ENCODE measurements at regions not wholly inside any gene's neighbourhood (a gene's known extent, or its start where the extent isn't known, plus 50 kb on each side); places are given as distances from the start of the nearest gene placed in this dataset.
"Not testable (repeated sequence)": the region's sequence is repeated elsewhere in the genome, so short reads cannot be mapped to it uniquely, and the experiment has no call there.

DNA sequence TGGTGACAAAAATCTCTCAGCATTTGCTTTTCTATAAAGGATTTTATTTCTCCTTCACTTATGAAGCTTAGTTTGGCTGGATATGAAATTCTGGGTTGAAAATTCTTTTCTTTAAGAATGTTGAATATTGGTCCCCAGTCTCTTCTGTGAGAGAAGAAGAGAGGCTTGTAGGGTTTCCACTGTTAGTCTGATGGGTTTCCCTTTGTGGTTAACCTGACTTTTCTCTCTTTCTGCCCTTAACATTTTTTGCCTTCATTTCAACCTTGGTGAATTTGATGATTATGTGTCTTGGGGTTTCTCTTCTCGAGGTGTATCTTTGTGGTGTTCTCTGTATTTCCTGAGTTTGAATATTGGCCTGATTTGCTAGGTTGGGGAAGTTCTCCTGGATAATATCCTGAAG lies 116.9 kb upstream of the ZEB2 start:
- TF ChIP-seq, protein P1, sequence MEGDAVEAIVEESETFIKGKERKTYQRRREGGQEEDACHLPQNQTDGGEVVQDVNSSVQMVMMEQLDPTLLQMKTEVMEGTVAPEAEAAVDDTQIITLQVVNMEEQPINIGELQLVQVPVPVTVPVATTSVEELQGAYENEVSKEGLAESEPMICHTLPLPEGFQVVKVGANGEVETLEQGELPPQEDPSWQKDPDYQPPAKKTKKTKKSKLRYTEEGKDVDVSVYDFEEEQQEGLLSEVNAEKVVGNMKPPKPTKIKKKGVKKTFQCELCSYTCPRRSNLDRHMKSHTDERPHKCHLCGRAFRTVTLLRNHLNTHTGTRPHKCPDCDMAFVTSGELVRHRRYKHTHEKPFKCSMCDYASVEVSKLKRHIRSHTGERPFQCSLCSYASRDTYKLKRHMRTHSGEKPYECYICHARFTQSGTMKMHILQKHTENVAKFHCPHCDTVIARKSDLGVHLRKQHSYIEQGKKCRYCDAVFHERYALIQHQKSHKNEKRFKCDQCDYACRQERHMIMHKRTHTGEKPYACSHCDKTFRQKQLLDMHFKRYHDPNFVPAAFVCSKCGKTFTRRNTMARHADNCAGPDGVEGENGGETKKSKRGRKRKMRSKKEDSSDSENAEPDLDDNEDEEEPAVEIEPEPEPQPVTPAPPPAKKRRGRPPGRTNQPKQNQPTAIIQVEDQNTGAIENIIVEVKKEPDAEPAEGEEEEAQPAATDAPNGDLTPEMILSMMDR (IDR thresholded peaks at IDR 0.05; ENCODE audit: insufficient read depth, low read depth, low read length): not testable (repeated sequence)
- not testable (repeated sequence) for TF ChIP-seq EZH2 (IDR thresholded peaks at IDR 0.05; ENCODE audit: insufficient read depth, low read length)

All from astrocyte (in vitro differentiated cells and primary cell).